Tibial nerve (tissue), 3 donors: ENCODE measurements at regions not wholly inside any gene's neighbourhood (a gene's known extent, or its start where the extent isn't known, plus 50 kb on each side); places are given as distances from the start of the nearest gene placed in this dataset.

Experiments used
- POLR2A ChIP-seq, 2 donors: fragments of 450-650 bp; IDR thresholded peaks; one replicate each; pipeline ENCODE4 v1.6.1; 2017; ENCODE audit warnings: antibody characterized with exemption in 2 of 2, mild to moderate bottlenecking in 2 of 2, moderate library complexity in 2 of 2
- TF ChIP-seq, protein P1 (sequence below), 5 experiments: fragments of 200-600 bp in 3 of 5; fragments of 450-650 bp in 2 of 5; sonication (generic) in 3 of 5; IDR thresholded peaks; one replicate each; pipeline ENCODE4 v1.5.1; 2016 to 2019; ENCODE audit warnings: antibody characterized with exemption in 5 of 5, mild to moderate bottlenecking in 3 of 5, moderate library complexity in 2 of 5

DNA sequence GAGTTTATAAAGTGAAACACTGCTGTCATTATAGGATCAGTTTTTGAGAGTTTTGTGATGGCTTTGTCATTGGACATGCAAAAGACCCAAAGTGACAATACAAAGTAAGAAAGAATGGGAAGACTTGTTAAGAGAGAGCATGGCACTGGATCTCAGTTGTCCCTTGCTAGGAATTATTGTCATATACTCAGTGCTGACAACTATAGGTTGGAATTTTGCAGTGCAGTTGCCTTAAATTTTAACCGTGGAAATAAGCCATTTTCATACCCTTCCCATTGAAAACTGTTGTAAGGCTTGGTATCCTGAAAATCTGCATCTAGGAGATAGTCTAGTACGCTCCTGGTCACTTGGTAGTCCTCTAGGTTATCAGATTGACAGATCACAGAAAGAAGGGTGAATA is 1156.7 kb downstream of the GATA3 start:
- TF ChIP-seq, protein P1, sequence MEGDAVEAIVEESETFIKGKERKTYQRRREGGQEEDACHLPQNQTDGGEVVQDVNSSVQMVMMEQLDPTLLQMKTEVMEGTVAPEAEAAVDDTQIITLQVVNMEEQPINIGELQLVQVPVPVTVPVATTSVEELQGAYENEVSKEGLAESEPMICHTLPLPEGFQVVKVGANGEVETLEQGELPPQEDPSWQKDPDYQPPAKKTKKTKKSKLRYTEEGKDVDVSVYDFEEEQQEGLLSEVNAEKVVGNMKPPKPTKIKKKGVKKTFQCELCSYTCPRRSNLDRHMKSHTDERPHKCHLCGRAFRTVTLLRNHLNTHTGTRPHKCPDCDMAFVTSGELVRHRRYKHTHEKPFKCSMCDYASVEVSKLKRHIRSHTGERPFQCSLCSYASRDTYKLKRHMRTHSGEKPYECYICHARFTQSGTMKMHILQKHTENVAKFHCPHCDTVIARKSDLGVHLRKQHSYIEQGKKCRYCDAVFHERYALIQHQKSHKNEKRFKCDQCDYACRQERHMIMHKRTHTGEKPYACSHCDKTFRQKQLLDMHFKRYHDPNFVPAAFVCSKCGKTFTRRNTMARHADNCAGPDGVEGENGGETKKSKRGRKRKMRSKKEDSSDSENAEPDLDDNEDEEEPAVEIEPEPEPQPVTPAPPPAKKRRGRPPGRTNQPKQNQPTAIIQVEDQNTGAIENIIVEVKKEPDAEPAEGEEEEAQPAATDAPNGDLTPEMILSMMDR (IDR thresholded peaks at IDR 0.05), result peak in 1 of 5 experiments; percentile 12
- no peak for TF ChIP-seq POLR2A (IDR thresholded peaks at IDR 0.05)
